Esophagus squamous epithelium (tissue), 5 donors: ENCODE measurements at regions not wholly inside any gene's neighbourhood (a gene's known extent, or its start where the extent isn't known, plus 50 kb on each side); places are given as distances from the start of the nearest gene placed in this dataset.

ENCODE experiments used
- DNase-seq: peaks from one replicate; lab custom pipeline; 2025; lab: John Stamatoyannopoulos, UW
- H3K27ac ChIP-seq, 4 donors: fragments of 200-600 bp; sonication (generic); one replicate each; pipeline ENCODE4 v1.5.1; 2016 to 2019; ENCODE audit warnings: mild to moderate bottlenecking in 1 of 4
- H3K27me3 ChIP-seq, 4 donors: fragments of 200-600 bp; sonication (generic); 1 replicate in 3 of 4; 2 replicates in 1 of 4; pipeline versions ENCODE4 v1.5.1 to v1.6.0; 2017 to 2021; ENCODE audit warnings: antibody characterized with exemption in 1 of 4
- H3K36me3 ChIP-seq, 3 donors: fragments of 200-600 bp; sonication (generic); one replicate each; pipeline ENCODE4 v1.5.1; 2016 to 2019
- H3K4me1 ChIP-seq, 3 donors: fragments of 200-600 bp; sonication (generic); one replicate each; pipeline ENCODE4 v1.5.1; 2017 to 2019
- H3K4me3 ChIP-seq, 4 donors: fragments of 200-600 bp; sonication (generic); 1 replicate in 3 of 4; 2 replicates in 1 of 4; pipeline ENCODE4 v1.5.1; 2016 to 2019; ENCODE audit warnings: mild to moderate bottlenecking in 2 of 4, moderate library complexity in 1 of 4
- H3K9me3 ChIP-seq, 3 donors: fragments of 200-600 bp; sonication (generic); one replicate each; pipeline ENCODE4 v1.5.1; 2016 to 2019
- POLR2A ChIP-seq, 4 donors: fragments of 450-650 bp; IDR thresholded peaks; one replicate each; pipeline ENCODE4 v1.6.1; 2017; ENCODE audit warnings: antibody characterized with exemption in 4 of 4, mild to moderate bottlenecking in 4 of 4, moderate library complexity in 3 of 4
- WGBS, 2 donors: methylation state at CpG; one replicate each; pipeline ENCODE4 v1.1.5; 2018; 5-methylcytosine and 5-hydroxymethylcytosine counted together
- intact Hi-C: fragments of 100-400 bp; cut with DNase I; formaldehyde crosslinking; loops from one replicate; pipeline ENCODE4 v1.15.0; 2022
- small RNA-seq, 4 donors: library from RNA; depleted of rRNA; stranded (forward); fragments of <200 nt; gene quantifications; one replicate each; pipeline ENCODE3, GENCODE V24; 2016
- TF ChIP-seq, protein P1 (sequence below), 6 experiments: fragments of 450-650 bp in 4 of 6; fragments of 200-600 bp in 2 of 6; sonication (generic) in 2 of 6; IDR thresholded peaks; one replicate each; pipeline ENCODE4 v1.5.1; 2016 to 2019; ENCODE audit warnings: antibody characterized with exemption in 6 of 6, mild to moderate bottlenecking in 4 of 6, moderate library complexity in 4 of 6
- donor health status: DM: yes; HTN: yes; CAD: no.

DNA sequence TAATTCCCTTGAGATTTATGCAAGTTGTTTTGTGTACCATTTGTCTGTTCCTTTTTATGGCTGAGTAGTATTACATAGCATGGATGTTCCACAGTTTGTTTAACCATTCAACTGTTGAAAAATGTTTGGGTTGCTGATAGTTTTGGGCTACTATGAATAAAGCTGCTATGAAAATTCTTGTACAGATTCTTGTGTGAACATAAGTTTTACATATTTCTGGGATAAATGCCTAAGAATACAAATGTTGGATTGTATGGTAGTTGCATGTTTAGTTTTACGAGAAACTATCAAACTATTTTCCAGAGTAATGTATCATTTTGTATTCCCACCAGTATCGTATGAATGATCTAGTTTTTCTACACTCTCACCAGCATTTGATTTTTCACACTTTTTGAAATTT, 407.3 kb downstream of the PLCL1 start:
- H3K27me3 ChIP-seq = no peaks in the 10 kb centered on the region
- no peaks in the 10 kb centered on the region for H3K9me3 ChIP-seq
- no peak overlapping the region for H3K4me3 ChIP-seq
- no peak for DNase-seq
- intact Hi-C loops = no loop called here
- no peak overlapping the region for H3K27ac ChIP-seq
- WGBS, 2 donors = 82 to 88% methylated on average over 2 of the region's 2 CpGs
- no peaks in the 10 kb centered on the region for H3K36me3 ChIP-seq
- no peaks in the 10 kb centered on the region for H3K4me1 ChIP-seq
- no peak for TF ChIP-seq POLR2A (IDR thresholded peaks at IDR 0.05)
- TF ChIP-seq, protein P1, sequence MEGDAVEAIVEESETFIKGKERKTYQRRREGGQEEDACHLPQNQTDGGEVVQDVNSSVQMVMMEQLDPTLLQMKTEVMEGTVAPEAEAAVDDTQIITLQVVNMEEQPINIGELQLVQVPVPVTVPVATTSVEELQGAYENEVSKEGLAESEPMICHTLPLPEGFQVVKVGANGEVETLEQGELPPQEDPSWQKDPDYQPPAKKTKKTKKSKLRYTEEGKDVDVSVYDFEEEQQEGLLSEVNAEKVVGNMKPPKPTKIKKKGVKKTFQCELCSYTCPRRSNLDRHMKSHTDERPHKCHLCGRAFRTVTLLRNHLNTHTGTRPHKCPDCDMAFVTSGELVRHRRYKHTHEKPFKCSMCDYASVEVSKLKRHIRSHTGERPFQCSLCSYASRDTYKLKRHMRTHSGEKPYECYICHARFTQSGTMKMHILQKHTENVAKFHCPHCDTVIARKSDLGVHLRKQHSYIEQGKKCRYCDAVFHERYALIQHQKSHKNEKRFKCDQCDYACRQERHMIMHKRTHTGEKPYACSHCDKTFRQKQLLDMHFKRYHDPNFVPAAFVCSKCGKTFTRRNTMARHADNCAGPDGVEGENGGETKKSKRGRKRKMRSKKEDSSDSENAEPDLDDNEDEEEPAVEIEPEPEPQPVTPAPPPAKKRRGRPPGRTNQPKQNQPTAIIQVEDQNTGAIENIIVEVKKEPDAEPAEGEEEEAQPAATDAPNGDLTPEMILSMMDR (IDR thresholded peaks at IDR 0.05) = no peak

DNA sequence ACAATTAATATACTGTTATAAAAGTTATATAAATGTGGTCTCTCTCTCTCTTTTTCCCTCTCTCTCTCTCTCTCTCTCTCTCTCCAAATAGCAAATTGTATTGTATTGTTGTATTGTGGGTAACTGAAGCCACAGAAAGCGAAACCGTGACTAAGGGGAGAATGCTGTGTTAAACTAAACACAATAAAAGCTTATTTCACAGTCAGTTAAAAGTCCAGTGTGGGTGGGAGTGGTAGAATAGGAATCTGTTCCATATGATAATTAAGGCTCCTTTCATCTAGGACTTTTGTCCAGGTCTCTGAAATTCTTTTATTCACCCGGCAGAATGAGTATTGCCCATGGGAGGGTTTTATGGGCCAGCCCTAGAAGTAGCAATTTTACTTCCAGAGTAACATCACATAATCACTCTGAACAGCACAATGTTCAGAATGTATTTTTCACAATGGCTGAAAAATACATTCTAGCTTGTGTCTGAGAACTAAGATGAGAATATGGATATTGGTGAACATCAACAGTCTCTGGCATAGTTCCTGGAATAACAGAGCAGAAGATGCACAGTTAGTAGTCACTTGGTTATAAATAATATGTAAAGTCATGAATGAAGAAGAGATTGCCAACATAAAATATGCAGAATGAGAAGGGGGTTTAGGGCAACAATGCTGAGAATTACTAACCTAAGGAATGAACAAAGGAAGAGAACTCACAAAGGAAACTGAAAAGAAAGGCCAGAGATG, 399.1 kb downstream of the PLCL1 start:
- TF ChIP-seq POLR2A (IDR thresholded peaks at IDR 0.05) = no peak
- TF ChIP-seq, protein P1 (IDR thresholded peaks at IDR 0.05) = no peak
- no peak for DNase-seq
- H3K4me3 ChIP-seq = no peak overlapping the region
- no peaks in the 10 kb centered on the region for H3K36me3 ChIP-seq
- WGBS, 2 donors = 60 to 62% methylated on average over 3 of the region's 3 CpGs
- H3K27ac ChIP-seq = no peak overlapping the region
- no peaks in the 10 kb centered on the region for H3K4me1 ChIP-seq
- intact Hi-C loops = no loop called here
- no peaks in the 10 kb centered on the region for H3K27me3 ChIP-seq
- no peaks in the 10 kb centered on the region for H3K9me3 ChIP-seq

Small RNA genes in the stretch of these regions (small RNA-seq; reads per million reads assigned to genes)
- gene RNU7-147P = 0 reads per million in 4 donors
